Sciatic nerve (tissue), 2 donors: ENCODE measurements at regions not wholly inside any gene's neighbourhood (a gene's known extent, or its start where the extent isn't known, plus 50 kb on each side); places are given as distances from the start of the nearest gene placed in this dataset.
"Not testable (repeated sequence)": the region's sequence is repeated elsewhere in the genome, so short reads cannot be mapped to it uniquely, and the experiment has no call there.

Experiments
- ATAC-seq: fragments of 200-7000 bp; cut with Tn5 transposase; one replicate; pipeline ENCODE4 v1.9.1; 2020; ENCODE audit warnings: mild to moderate bottlenecking, moderate library complexity
- DNase-seq: peaks from one replicate; pipeline ENCODE4 v3.0.0-alpha.2; 2020; ENCODE audit warnings: low spot score
- intact Hi-C: fragments of 100-400 bp; cut with DNase I; formaldehyde crosslinking; loops from one replicate; pipeline ENCODE4 v1.14.2; 2022
- donor health status: DM: no; HTN: no; CAD: no.
- donor health status: DM: no; HTN: no; CAD: no.

DNA sequence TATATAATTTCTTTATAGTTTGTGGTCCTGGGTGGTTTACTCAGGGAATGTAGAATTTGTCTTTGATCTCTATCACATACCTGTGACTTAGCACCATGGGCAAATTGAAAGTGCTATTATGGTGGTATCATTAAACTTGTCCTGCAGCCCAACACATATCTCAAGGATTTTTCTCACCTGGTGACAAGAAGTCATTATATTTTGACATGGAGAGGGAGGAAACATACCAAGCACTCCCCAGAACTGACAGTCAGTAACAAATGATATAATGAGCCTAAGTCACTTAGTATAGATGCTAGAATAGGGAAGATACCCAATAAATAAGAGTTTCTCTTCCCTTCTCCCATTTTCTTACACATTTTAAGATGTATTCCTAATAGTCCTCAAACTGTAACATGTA lies 805.5 kb upstream of the KIF2B start:
- ATAC-seq = no peak
- intact Hi-C loops = no loop called here
- DNase-seq = no peak

DNA sequence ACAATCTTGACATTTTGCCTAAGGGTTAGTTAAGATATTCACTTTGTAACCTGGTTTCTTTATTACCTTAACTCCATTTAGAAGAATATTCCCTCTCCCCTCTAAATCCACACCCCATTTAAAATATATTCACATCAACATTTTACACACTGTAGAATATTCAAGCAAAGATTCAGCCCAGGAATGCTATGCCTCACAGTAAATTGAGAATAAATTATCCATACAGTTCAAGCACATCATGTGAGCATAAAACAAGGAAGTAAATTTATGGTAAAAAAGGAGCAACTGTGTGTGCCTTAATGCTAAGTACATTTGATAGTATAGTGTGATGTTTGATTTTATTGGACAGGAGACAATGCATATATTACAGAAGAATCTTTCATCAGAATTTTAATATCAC lies 806.6 kb upstream of the KIF2B start:
- DNase-seq (no peak), ATAC-seq (no peak)
- intact Hi-C loops = no loop called here

DNA sequence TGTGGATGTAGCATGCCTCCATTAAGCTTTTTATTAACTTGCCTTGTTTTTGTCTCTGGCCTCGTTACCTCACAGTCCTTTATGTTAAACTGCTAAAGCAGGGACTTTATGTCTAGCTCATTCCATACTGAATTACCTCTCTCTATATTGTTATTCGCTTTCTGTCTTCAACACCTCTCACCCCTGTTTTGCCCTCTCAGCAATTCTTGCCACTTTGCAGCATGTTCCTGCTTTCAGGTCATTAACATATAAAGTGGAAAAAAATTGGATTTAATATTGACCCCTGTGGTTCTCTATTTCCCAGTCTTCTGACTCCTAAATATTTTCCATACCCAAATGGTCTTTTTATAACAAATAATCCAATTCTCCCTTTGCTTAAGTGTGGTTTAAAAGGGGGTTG lies 810.4 kb upstream of the KIF2B start:
- DNase-seq = no peak
- intact Hi-C loops = no loop called here
- no peak for ATAC-seq

DNA sequence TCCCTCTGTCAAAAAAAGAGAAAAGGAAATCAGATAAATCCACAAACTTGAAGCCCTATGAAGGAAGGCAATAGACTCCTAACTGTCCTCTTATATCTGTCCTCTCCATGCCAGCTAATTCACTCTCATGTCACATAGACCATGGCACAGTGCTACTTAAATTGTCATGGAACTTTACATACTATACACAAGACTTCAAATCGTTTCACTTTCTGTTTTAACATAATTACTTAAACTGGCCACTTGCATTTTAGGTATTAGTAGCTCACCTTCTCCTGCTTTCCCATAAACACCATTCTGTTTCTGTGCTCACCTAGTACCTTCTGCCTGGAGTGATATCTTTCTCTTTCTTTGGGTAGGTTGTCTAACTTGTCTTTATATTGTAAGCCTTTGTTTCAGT lies 816.7 kb upstream of the KIF2B start:
- no peak for DNase-seq
- intact Hi-C loops = no loop called here
- no peak for ATAC-seq

DNA sequence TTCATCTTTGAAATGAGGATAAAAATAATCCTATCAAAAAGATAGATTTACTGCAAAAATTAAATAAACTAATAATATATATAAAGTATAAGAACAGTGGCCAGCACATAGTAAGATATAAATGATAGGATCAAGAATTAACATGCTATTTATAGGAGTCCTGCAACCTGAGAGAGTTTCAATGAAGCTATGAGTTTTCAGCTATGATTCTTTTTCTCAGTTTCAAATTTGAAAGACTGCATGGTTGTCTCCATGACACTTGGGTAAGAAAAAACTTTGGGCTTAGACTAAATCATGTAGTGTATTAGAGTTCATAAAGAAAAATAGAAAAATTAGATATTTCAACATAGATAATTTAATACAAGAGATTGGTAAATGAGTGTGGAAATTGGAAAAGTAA lies 817.8 kb upstream of the KIF2B start:
- intact Hi-C loops = no loop called here
- ATAC-seq = no peak
- no peak for DNase-seq

DNA sequence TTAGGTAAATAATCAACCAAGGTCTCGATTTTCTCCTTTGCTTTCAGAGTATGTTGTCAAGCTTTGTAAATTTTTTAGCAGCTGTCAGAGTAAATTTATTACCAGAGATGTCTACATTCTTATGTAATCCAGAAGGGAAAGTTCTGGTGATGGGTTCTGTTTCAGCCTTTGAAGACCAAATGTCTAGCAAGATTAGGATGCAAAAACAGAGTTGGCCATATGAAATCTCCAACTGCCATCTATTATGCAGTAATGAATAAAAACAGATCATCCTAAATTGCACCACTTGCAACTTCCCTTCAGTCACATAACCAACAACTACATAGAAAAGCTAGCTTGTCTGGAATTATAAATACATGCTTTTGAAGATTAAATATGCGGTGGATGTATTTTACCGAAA lies 826.8 kb upstream of the KIF2B start:
- intact Hi-C loops = no loop called here
- DNase-seq (no peak), ATAC-seq (no peak)

DNA sequence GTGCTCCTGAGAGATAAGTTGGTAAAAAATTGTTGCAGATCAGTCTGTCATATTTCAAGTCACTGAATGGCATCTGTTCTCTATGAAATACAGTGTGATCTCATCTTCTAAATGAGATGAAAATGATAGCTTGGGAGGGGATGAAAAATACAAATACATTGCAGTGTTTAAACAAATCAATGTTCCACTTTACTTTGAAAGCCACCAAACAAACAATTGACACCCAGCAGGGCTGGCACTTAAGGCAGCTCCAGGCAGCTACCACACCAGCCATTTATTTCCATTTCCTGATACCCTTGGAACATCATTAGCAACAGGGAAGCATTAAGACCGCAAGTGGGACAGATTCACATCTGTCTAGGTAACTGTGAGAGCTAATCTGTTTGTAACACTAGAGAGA lies 827.6 kb upstream of the KIF2B start:
- ATAC-seq (no peak), DNase-seq (no peak)
- intact Hi-C loops = no loop called here

DNA sequence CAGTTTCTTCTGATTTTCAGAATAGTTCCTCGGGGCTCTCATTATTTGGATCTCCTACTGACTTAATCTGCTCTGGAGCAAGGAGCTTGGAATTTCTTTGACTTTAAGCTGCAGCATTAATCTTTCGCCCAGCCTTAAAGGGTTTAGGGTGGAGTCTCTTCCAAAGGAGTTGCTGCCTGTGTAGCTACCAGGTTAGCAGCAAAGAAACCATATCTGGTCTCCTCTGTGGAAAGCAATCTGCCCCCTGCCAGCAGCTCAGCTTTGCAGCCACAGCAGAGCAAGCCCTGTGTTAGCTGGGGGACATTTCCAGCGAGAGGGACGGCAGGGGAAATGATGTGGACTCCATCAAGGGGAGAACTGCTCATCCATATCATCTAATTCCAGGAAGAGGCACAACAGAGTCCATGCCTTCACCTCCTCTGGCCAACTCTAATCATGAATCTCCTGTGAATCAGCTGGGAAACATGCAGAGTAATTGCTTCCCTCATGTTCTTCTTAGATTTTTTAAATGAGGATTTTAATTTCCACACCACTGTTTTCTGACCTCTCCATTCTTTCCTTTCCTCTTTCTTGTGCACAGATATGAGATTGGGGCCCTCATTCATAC lies 827.6 kb upstream of the CA10 start:
- ATAC-seq (no peak), DNase-seq (no peak)
- intact Hi-C loops = no loop called here

DNA sequence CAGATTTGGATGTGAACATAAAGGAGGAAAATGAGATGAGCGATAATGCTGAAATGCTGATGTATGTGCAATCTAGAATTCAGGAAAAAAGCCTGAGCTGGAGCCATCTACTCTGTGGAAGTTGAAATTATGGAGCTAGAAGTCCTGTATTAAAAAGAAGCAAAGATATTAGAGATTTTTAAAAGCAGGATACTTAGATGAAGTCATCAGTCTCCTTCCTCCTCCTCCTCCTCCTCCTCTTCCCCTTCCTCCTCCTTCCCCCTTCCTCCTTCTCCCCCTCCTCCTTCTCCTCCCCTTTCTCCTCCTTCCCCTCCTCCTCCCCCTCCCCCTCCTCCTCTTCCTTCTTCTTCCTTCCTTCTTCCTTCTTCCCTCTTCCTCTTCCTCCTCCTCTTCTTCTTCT lies 823.8 kb upstream of the CA10 start:
- ATAC-seq (no peak), DNase-seq (no peak)
- intact Hi-C loops = no loop called here

DNA sequence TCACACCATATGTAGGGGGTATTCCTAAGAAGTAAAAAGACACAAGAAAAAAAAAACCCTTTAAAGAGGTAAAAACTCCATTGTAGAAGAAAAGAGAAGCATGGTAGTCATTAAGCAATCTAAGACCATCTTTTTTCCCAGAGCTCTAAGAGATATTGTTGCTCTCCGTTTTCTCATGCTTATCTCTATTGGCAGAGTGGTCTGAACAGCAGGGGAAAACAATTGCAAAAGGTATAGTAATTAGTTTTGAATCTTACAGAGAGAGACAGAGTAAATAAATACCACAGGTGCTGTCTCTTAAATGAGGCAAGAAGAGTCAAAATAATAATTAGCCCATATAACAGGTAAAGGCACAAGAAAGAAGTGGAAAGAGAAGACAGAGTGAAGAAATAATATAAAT lies 821.4 kb upstream of the CA10 start:
- DNase-seq (no peak), ATAC-seq (no peak)
- intact Hi-C loops = no loop called here

DNA sequence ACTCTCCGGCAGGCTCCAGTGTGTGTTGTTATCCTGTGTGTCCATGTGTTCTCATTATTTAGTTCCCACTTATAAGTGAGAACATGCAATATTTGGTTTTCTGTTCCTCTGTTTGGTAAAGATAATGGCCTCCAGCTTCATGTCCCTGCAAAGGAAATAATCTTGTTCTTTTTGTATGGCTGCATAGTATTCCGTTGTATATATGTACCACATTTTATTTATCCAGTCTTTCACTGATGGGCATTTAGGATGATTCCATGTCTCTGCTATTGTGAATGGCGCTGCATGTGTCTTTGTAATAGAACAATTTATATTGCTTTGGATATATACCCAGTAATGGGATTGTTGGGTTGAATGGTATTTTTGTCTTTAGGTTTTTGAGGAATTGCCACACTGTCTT lies 807.3 kb upstream of the CA10 start:
- intact Hi-C loops = no loop called here
- no peak for ATAC-seq
- DNase-seq = no peak

DNA sequence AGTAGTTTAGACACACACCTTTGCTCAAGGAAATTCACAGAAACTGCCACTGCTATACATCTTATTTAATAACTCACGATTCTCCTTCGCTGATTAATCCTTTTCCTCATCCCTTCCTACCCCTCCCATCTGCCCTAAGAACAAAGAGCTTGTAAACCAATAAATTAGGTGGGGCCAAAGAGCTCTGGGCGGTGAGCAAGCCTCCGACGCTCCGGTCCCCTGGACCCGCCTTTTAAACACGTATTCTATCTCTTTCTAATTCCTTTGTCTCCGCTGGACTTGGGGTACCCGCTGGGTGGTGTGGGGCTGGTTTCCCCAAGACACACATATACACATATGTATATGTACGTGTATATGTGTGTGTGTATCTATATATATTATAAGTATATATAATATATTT lies 803.2 kb upstream of the CA10 start:
- DNase-seq, intact Hi-C loops, ATAC-seq: not testable (repeated sequence)

DNA sequence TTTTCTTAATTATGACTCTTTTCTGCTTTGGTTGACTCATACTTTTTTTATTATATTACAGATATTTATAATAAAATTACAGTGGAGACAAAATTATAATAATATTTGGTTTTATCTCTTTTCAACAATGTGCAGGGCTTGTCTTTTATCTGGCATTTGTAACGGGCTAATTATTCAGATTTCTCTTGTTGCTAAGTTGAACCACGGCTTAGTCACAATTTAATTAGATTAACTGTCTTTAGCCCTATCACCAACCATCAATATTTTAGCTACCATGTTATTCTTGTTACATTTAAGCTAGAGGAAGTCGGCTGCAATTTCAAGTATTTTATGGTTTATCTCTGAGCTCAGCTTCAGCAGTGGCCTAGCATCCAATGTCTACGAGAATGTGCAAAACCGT lies 798.9 kb upstream of the CA10 start:
- DNase-seq (no peak), ATAC-seq (no peak)
- intact Hi-C loops = no loop called here

DNA sequence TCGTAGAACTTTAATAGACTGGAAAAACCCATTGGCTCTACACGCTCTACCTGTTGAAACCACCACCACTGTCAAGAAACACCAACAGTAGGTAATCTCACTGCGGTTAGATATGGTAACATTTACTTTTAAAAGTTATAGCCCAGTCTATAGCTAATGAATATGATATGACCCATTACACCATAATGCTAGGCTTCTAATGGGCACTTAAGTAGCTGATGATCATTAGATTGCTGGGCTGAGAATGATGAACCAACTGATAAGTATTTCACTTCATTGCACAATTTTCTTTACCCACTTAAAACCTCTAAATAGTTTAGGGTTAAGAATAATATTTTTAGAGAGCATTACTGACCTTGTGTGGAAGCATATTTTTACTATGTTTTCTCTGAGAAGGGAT lies 788.9 kb upstream of the CA10 start:
- intact Hi-C loops = no loop called here
- ATAC-seq (no peak), DNase-seq (no peak)

DNA sequence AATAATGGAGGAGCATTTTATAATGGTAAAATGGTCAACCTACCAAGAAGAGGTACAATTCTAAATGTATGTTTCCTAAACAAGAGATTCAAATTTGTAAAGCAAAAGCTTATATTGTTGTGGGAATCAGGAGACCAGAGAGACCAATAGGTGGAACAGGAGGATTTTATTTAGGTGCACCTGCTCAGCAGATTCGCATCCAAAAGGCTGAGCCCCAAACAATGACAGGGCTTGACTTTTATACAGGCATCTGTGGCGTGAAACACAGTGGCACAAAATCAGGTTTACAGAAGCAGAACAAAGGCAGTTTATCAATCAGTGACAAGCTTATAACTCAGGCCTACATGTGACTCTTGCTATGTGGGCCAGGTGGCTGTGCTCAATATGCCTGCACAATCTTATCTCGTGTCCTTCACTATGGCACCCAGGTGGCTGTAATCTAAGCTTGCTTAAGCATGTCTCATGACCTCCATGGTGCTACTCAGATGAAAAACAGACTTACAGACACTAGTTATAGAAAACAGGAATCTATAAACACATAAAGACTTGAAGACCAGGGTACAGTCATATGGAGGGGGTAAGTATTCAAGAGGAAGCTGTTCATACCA lies 780.2 kb upstream of the CA10 start:
- ATAC-seq (no peak), DNase-seq (no peak)
- intact Hi-C loops = no loop called here

DNA sequence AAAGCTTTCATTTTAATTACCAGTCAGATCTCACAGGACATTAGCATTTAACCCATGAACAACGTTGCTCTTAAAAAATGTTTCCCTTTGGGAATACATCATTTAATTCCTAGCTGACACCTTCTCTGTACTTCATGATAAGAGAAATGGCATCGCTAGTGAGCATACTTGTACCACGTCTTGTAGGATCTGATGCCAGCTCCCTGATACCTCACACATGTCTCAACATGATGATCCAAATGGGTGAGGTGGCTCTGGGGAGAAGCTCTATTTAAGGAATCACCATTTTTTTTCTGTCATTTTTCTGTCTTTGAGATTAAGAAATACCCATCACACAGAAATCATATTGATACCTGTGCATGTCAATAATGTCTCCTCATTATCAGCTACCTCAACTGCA lies 772.1 kb upstream of the CA10 start:
- intact Hi-C loops = no loop called here
- no peak for ATAC-seq
- DNase-seq = no peak

DNA sequence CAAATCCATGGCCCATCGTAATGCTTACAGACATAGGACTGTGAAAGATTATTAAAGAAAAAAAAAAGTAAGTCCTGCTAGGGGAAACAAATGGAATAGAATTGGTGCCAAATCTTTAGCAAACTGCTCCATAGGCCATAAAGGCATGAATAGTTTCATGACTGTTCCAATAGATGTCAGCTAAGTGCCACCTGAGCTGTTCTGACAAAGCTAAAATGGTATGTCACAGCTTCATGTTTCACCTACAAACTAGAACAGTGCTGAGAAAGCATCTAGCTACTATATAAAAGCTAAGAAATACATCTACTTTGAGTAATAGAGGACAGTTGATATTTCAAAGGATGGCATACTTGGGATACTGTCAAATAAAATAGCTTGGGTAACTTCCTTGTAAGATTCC lies 771.6 kb upstream of the CA10 start:
- intact Hi-C loops = no loop called here
- DNase-seq (no peak), ATAC-seq (no peak)

DNA sequence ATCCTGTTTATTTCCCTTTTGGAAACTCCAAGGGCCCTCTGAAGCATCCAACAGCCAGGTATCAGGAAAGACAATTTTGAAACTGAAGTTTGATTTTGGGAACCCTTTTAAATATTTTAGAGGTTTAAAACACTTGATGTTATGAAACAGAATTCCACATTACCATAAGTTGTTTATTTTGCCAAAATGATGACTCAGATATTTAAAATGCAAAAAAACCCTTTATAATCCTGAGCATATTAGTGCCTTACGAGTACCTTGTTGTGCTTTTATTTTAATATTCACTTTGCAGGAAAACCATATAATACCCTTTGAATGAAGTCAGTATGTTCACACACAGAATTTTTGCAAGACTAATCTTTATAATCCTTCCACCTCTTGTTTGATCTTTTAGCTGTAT lies 765.1 kb upstream of the CA10 start:
- intact Hi-C loops = no loop called here
- DNase-seq = no peak
- no peak for ATAC-seq

DNA sequence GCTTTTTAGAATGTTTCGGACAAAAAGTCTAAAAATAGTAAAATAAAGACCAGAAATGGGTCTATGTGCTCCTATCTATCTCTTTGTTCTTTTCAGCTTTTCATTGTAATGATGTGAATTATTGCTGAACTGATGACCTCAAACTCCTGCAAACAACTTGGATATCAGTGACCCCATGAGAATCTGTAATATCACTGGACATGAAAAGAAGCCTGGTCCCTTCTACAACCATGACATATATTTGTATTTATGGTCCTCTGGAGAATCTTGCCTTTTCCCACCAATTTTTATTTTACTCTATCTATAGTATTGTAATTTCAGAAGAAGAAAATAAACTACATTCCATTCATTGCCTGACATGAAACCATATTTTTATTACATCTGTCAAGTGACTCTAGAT lies 740.7 kb upstream of the CA10 start:
- ATAC-seq = no peak
- intact Hi-C loops = no loop called here
- DNase-seq = no peak

DNA sequence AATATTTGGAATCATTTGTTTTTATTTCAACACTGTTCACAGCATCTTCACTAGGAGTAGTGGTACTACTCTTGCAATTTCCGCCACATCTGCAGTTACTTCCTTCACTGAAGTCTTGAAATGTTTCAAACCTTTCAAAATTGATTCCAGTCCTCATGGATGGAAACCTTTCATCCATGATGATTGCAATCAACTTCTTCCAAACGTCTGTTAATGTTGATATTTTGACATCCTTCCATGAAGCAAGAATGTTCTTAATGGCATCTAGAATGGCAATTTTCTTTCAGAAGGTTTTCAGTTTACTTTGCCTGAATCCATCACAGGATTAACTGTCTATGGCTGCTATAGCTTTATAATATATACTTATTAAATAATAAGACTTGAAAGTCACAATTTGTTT lies 736.8 kb upstream of the CA10 start:
- intact Hi-C loops = no loop called here
- DNase-seq (no peak), ATAC-seq (no peak)

DNA sequence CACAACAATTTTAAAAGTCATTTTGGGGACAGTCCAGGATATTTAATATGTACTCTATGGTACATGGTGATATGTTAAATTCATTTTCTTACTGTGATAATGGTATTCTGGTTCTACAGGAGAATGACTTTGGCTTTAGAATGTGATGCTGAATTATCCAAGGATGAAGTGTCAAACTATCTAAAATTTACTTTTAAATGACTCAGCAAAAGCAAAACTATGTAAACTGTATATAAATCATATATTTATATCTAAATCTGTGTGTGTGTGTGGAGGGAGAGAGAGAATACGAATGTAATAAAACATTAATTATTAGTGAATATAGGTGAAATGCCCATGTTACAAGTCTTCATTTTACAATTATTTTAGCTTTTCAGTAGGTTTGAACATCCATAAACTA lies 733.8 kb upstream of the CA10 start:
- no peak for DNase-seq
- no peak for ATAC-seq
- intact Hi-C loops = no loop called here

DNA sequence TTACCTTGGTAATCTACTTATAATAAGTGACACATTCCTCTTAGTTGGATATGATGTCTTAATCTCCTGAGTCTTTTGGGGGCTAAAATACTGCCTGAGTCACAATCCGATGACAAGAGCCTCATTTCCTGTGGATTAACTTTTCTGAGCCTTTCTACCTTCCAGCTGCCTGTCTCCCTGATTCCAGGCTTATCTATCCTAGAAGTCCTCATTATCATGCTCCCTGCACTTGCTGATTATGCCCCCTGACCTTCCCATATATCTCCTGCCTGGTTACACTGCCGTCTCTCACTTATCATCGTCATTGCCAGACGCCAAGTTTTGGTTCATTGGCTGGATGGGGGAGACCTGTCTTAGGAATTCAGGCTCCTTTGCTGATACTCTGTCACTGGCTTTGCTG lies 727.4 kb upstream of the CA10 start:
- no peak for ATAC-seq
- intact Hi-C loops = no loop called here

More for the DNA sequence above, 727.4 kb upstream of the CA10 start:
- DNase-seq = no peak
